H9 (cell line): ENCODE measurements at regions not wholly inside any gene's neighbourhood (a gene's known extent, or its start where the extent isn't known, plus 50 kb on each side); places are given as distances from the start of the nearest gene placed in this dataset.

Experiments used
- DNase-seq: peaks from one replicate; pipeline ENCODE4 v3.0.0-alpha.2; 2017
- H2AFZ ChIP-seq: one replicate; pipeline ENCODE4 v1.6.1; 2013; ENCODE audit warnings: mild to moderate bottlenecking, low read length, control low read depth, moderate library complexity
- H2AK5ac ChIP-seq: 2 replicates; pipeline ENCODE4 v1.6.1; 2013; ENCODE audit warnings: low read length, control low read depth, mixed read lengths; ENCODE audit not compliant: insufficient read length
- H2BK120ac ChIP-seq: one replicate; pipeline ENCODE4 v1.6.1; 2013; ENCODE audit warnings: low read depth, mild to moderate bottlenecking, low read length, control low read depth, inconsistent platforms; ENCODE audit not compliant: poor library complexity, severe bottlenecking
- H2BK12ac ChIP-seq: 2 replicates; pipeline ENCODE4 v1.6.1; 2013; ENCODE audit warnings: low read length, control low read depth, mixed read lengths, low read depth; ENCODE audit not compliant: insufficient read length
- H2BK15ac ChIP-seq: 2 replicates; pipeline ENCODE4 v1.6.1; 2013; ENCODE audit warnings: low read depth, low read length, control low read depth
- H2BK20ac ChIP-seq: one replicate; pipeline ENCODE4 v1.6.1; 2013; ENCODE audit warnings: low read depth, mild to moderate bottlenecking, low read length, control low read depth, inconsistent platforms; ENCODE audit not compliant: poor library complexity, severe bottlenecking
- H2BK5ac ChIP-seq: 2 replicates; pipeline ENCODE4 v1.6.1; 2013; ENCODE audit warnings: low read length, control low read depth, mixed read lengths; ENCODE audit not compliant: insufficient read length
- H3K14ac ChIP-seq: 2 replicates; pipeline ENCODE4 v1.6.1; 2013; ENCODE audit warnings: low read length, control low read depth; ENCODE audit not compliant: insufficient read depth
- H3K18ac ChIP-seq: 2 replicates; pipeline ENCODE4 v1.6.1; 2013; ENCODE audit warnings: low read depth, mild to moderate bottlenecking, mixed read lengths, low read length, control low read depth; ENCODE audit not compliant: insufficient read length
- H3K23ac ChIP-seq: 2 replicates; pipeline ENCODE4 v1.6.1; 2013; ENCODE audit warnings: low read length, control low read depth, mixed read lengths, low read depth; ENCODE audit not compliant: insufficient read length
- H3K23me2 ChIP-seq: 2 replicates; pipeline ENCODE4 v1.6.1; 2013; ENCODE audit warnings: low read depth, mild to moderate bottlenecking, mixed read lengths, low read length, control low read depth; ENCODE audit not compliant: insufficient read length, poor library complexity, severe bottlenecking
- H3K27ac ChIP-seq: 2 replicates; pipeline ENCODE4 v1.5.1; 2013; ENCODE audit warnings: low read length, control low read depth, mixed read lengths, low read depth; ENCODE audit not compliant: insufficient read length
- H3K27me3 ChIP-seq: 2 replicates; pipeline ENCODE4 v1.6.1; 2013; ENCODE audit warnings: low read length, control low read depth, inconsistent platforms; ENCODE audit not compliant: insufficient read depth
- H3K4ac ChIP-seq: 2 replicates; pipeline ENCODE4 v1.6.1; 2013; ENCODE audit warnings: low read depth, mild to moderate bottlenecking, control low read depth, inconsistent platforms, low read length, moderate library complexity
- H3K4me1 ChIP-seq: 2 replicates; pipeline ENCODE4 v1.6.1; 2013; ENCODE audit warnings: low read length, control low read depth, inconsistent platforms; ENCODE audit not compliant: insufficient read depth
- H3K4me2 ChIP-seq: 2 replicates; pipeline ENCODE4 v1.6.1; 2013; ENCODE audit warnings: low read length, control low read depth, mixed read lengths; ENCODE audit not compliant: insufficient read length, insufficient read depth
- H3K56ac ChIP-seq: 2 replicates; pipeline ENCODE4 v1.6.1; 2013; ENCODE audit warnings: low read depth, mild to moderate bottlenecking, mixed read lengths, low read length, control low read depth; ENCODE audit not compliant: insufficient read length
- H3K79me1 ChIP-seq: 2 replicates; pipeline ENCODE4 v1.6.1; 2013; ENCODE audit warnings: low read depth, mild to moderate bottlenecking, moderate library complexity, low read length, control low read depth, inconsistent platforms; ENCODE audit not compliant: insufficient read depth, poor library complexity, severe bottlenecking
- H3K79me2 ChIP-seq: 2 replicates; pipeline ENCODE4 v1.6.1; 2013; ENCODE audit warnings: low read length, control low read depth, inconsistent platforms; ENCODE audit not compliant: insufficient read depth
- H3K9ac ChIP-seq: 2 replicates; pipeline ENCODE4 v1.6.1; 2013; ENCODE audit warnings: low read length, control low read depth, mixed read lengths; ENCODE audit not compliant: insufficient read length; ENCODE audit errors: extremely low read depth
- H3K9me3 ChIP-seq: one replicate; pipeline ENCODE4 v1.6.1; 2013; ENCODE audit warnings: low read depth, low read length, inconsistent platforms; ENCODE audit not compliant: control insufficient read depth
- H3T11ph ChIP-seq: one replicate; pipeline ENCODE4 v1.6.1; 2013; ENCODE audit warnings: mild to moderate bottlenecking, low read length, control low read depth, inconsistent platforms
- H4K20me1 ChIP-seq: one replicate; pipeline ENCODE4 v1.6.1; 2013; ENCODE audit not compliant: control insufficient read depth, insufficient read length, insufficient read depth
- H4K5ac ChIP-seq: 2 replicates; pipeline ENCODE4 v1.6.1; 2013; ENCODE audit warnings: low read depth, mild to moderate bottlenecking, mixed read lengths, low read length, control low read depth; ENCODE audit not compliant: insufficient read length
- H4K8ac ChIP-seq: replicated peaks from 2 replicates; pipeline ENCODE4 v1.6.1; 2013; ENCODE audit warnings: low read length, control low read depth, mixed read lengths, low read depth; ENCODE audit not compliant: insufficient read length
- H4K91ac ChIP-seq: 2 replicates; pipeline ENCODE4 v1.6.1; 2013; ENCODE audit warnings: low read depth, mild to moderate bottlenecking, moderate library complexity, mixed read lengths, low read length, control low read depth; ENCODE audit not compliant: insufficient read length
- H3K27ac Mint-ChIP-seq, 3 experiments: 2 replicates in 2 of 3; 3 replicates in 1 of 3; pipeline ENCODE4 v1.8.0; 2020 to 2021; ENCODE audit warnings: mixed read lengths in 3 of 3, mild to moderate bottlenecking in 1 of 3, moderate library complexity in 1 of 3
- H3K27me3 Mint-ChIP-seq: 2 replicates; pipeline ENCODE4 v1.8.0; 2021; ENCODE audit warnings: low read depth, mild to moderate bottlenecking, moderate library complexity, mixed read lengths
- H3K36me3 Mint-ChIP-seq, 3 experiments: 2 replicates in 2 of 3; 3 replicates in 1 of 3; pipeline ENCODE4 v1.8.0; 2020 to 2021; ENCODE audit warnings: low read depth in 3 of 3, mixed read lengths in 3 of 3; ENCODE audit not compliant: insufficient read depth in 1 of 3
- H3K4me1 Mint-ChIP-seq, 2 experiments: 2 replicates each; pipeline ENCODE4 v1.8.0; 2020; ENCODE audit warnings: mixed read lengths in 2 of 2
- H3K4me3 Mint-ChIP-seq, 2 experiments: 2 replicates in 1 of 2; 3 replicates in 1 of 2; pipeline ENCODE4 v1.8.0; 2020 to 2021; ENCODE audit warnings: mild to moderate bottlenecking in 2 of 2, mixed read lengths in 2 of 2, moderate library complexity in 1 of 2
- H3K9me3 Mint-ChIP-seq, 2 experiments: 2 replicates in 1 of 2; 3 replicates in 1 of 2; pipeline ENCODE4 v1.8.0; 2020; ENCODE audit warnings: mild to moderate bottlenecking in 2 of 2, mixed read lengths in 2 of 2, moderate library complexity in 1 of 2
- WGBS: extraction: QIAGEN DNeasy Blood & Tissue Kit; methylation state at CpG from one replicate; pipeline ENCODE4 v1.1.7; 2013; ENCODE audit warnings: missing lambda C conversion rate, low lambda C conversion rate, mixed read lengths; ENCODE audit not compliant: insufficient read length; ENCODE audit errors: extremely low coverage; 5-methylcytosine and 5-hydroxymethylcytosine counted together
- TF ChIP-seq, protein P1 (sequence below): fragments of 200-600 bp; sonication (generic); conservative IDR thresholded peaks from 3 replicates; pipeline ENCODE4 v1.8.0; 2021; ENCODE audit warnings: antibody characterized with exemption, mild to moderate bottlenecking

DNA sequence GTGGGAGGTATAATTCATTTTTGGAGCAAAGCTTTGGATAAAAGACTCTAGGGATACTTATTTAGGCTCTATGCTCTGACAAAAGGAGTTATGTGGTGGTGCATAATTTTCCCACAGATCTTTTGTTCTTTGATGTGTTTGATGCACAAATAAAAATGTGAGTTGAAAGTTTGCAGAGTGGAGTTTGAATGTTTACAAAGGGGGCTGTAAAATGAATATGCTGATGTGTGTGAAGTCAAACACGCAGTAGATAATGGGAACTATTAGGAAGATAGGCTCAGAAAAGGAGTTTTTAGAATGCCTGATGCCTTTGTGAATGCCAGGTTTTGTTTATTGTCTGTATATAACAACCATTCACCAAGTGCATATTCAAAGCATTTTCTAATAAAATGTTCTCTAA lies 545.0 kb upstream of the EPHA7 start:
- no peak overlapping the region for H3T11ph ChIP-seq

More for the DNA sequence above, 545.0 kb upstream of the EPHA7 start:
- WGBS: no CpG with 5 or more reads among the region's 1 CpG
- H3K56ac ChIP-seq: no peak overlapping the region
- H3K9me3 ChIP-seq: no peaks in the 10 kb centered on the region
- Mint-ChIP-seq H3K9me3 (no peaks in the 10 kb centered on the region), H3K36me3 (no peaks in the 10 kb centered on the region; a peak in 1 of 7 replicates), H3K27me3 (no peaks in the 10 kb centered on the region), H3K4me1 (peaks cover 12 to 13% of the 10 kb centered on the region in 2 experiments), H3K4me3 (no peak overlapping the region), H3K27ac (no peak overlapping the region)
- TF ChIP-seq, protein P1, sequence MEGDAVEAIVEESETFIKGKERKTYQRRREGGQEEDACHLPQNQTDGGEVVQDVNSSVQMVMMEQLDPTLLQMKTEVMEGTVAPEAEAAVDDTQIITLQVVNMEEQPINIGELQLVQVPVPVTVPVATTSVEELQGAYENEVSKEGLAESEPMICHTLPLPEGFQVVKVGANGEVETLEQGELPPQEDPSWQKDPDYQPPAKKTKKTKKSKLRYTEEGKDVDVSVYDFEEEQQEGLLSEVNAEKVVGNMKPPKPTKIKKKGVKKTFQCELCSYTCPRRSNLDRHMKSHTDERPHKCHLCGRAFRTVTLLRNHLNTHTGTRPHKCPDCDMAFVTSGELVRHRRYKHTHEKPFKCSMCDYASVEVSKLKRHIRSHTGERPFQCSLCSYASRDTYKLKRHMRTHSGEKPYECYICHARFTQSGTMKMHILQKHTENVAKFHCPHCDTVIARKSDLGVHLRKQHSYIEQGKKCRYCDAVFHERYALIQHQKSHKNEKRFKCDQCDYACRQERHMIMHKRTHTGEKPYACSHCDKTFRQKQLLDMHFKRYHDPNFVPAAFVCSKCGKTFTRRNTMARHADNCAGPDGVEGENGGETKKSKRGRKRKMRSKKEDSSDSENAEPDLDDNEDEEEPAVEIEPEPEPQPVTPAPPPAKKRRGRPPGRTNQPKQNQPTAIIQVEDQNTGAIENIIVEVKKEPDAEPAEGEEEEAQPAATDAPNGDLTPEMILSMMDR: no peak
- no peak overlapping the region for H2BK20ac ChIP-seq
- H3K27ac ChIP-seq: no peak overlapping the region
- H3K79me2 ChIP-seq: no peaks in the 10 kb centered on the region
- no peak for DNase-seq
- H3K9ac ChIP-seq: no peak overlapping the region
- no peak overlapping the region for H4K8ac ChIP-seq
- no peak overlapping the region for H3K23ac ChIP-seq
- no peak overlapping the region for H2AFZ ChIP-seq
- H3K79me1 ChIP-seq: no peaks in the 10 kb centered on the region
- no peaks in the 10 kb centered on the region for H3K23me2 ChIP-seq
- no peak overlapping the region for H3K18ac ChIP-seq
- no peaks in the 10 kb centered on the region for H3K4me1 ChIP-seq
- no peak overlapping the region for H2BK120ac ChIP-seq
- no peaks in the 10 kb centered on the region for H3K27me3 ChIP-seq
- H3K14ac ChIP-seq: no peak overlapping the region
- no peak overlapping the region for H2AK5ac ChIP-seq
- no peak overlapping the region for H2BK15ac ChIP-seq
- H4K20me1 ChIP-seq: no peaks in the 10 kb centered on the region
- H3K4me2 ChIP-seq: no peak overlapping the region
- H2BK12ac ChIP-seq: no peak overlapping the region
- no peak overlapping the region for H4K5ac ChIP-seq
- H3K4ac ChIP-seq: no peak overlapping the region
- H4K91ac ChIP-seq: no peak overlapping the region
- no peak overlapping the region for H2BK5ac ChIP-seq
